ENCODE measurements at regions not wholly inside any gene's neighbourhood (a gene's known extent, or its start where the extent isn't known, plus 50 kb on each side); places are given as distances from the start of the nearest gene placed in this dataset.

GRCh38 chr18:27645929-27646328, 460.8 kb upstream of the CHST9 start:
- BruUV-seq (replicated peaks), result no TSS peak
- ChIA-PET CTCF (interaction anchor here (1.0 kb wide), 1 partner anchor 104 kb away, joined by 3 read pairs; no protein-coding TSS in a partner anchor), RAD21 (ENCODE audit: unreplicated experiment) (no interaction called here), POLR2A (no interaction called here), SMC1A (ENCODE audit: uncharacterized antibody, unreplicated experiment) (no interaction called here)
- Histone ChIP-seq H3K4me3 (no peak overlapping the region), H3K9ac (ENCODE audit: control insufficient read depth, insufficient read depth, low read length) (no peak overlapping the region), H3K79me2 (ENCODE audit: control insufficient read depth, insufficient read depth, low read length) (no peaks in the 10 kb centered on the region), H2AFZ (ENCODE audit: control insufficient read depth, low read depth, low read length) (no peak overlapping the region), H3K4me1 (ENCODE audit: control insufficient read depth, insufficient read depth, low read length) (no peaks in the 10 kb centered on the region), H4K20me1 (ENCODE audit: control insufficient read depth, insufficient read depth) (no peaks in the 10 kb centered on the region), H3K27me3 (replicated peaks in 1 of 2; ENCODE audit: control insufficient read depth in 2 of 2, insufficient read depth in 2 of 2, low read length in 1 of 2) (no peaks in the 10 kb centered on the region), H3K9me3 (replicated peaks; ENCODE audit: control insufficient read depth, insufficient read depth, low read length) (no peaks in the 10 kb centered on the region), H3K4me2 (ENCODE audit: control insufficient read depth, insufficient read depth) (no peak overlapping the region), H3K36me3 (ENCODE audit: control insufficient read depth in 2 of 2, insufficient read depth in 2 of 2, low read length in 1 of 2) (no peaks in the 10 kb centered on the region), H3K27ac (ENCODE audit: control insufficient read depth, insufficient read depth) (no peak overlapping the region)
- in situ Hi-C loops (cut with MboI) (no loop called here), intact Hi-C loops (cut with micrococcal nuclease; ENCODE audit: unreplicated experiment) (no loop called here)
- no peak for DNase-seq (ENCODE audit: low read depth, low spot score)
- no peak for TF ChIP-seq ZNF687 (IDR thresholded peaks at IDR 0.05)
- no peak for TF ChIP-seq E4F1 (IDR thresholded peaks at IDR 0.05; ENCODE audit: borderline replicate concordance, partially characterized antibody)
- no peak for TF ChIP-seq KLF5 (IDR thresholded peaks at IDR 0.05; ENCODE audit: partially characterized antibody)
- TF ChIP-seq ZSCAN29 (IDR thresholded peaks at IDR 0.05), result no peak
- TF ChIP-seq SMARCA5 (IDR thresholded peaks at IDR 0.05), result no peak
- no peak for TF ChIP-seq STAT3 (IDR thresholded peaks at IDR 0.05; ENCODE audit: low read depth, low read length)
- TF ChIP-seq MEF2A (IDR thresholded peaks at IDR 0.05; ENCODE audit: insufficient read depth, low read depth, low read length), result no peak
- no peak for TF ChIP-seq IRF4 (IDR thresholded peaks at IDR 0.05; ENCODE audit: low read depth, low read length)
- TF ChIP-seq PRDM15 (CRISPR knock-in tag; IDR thresholded peaks at IDR 0.05), result no peak
- TF ChIP-seq GATAD2B (conservative IDR thresholded peaks at IDR 0.05; ENCODE audit: low read depth), result no peak
- 0% methylated on average over 1 of the region's 1 CpG for WGBS (ENCODE audit: insufficient coverage, insufficient replicate concordance, low lambda C conversion rate, missing lambda C conversion rate)
- ATAC-seq, result no peak
- no peak for FAIRE-seq

Data from GM12878 (cell line).